T-helper 22 cell (primary cell): ENCODE measurements at regions not wholly inside any gene's neighbourhood (a gene's known extent, or its start where the extent isn't known, plus 50 kb on each side); places are given as distances from the start of the nearest gene placed in this dataset.
"Not testable (repeated sequence)": the region's sequence is repeated elsewhere in the genome, so short reads cannot be mapped to it uniquely, and the experiment has no call there.

Experiments
- DNase-seq: peaks from one replicate; pipeline ENCODE4 v3.0.0-alpha.2; 2020; ENCODE audit warnings: low read depth

DNA sequence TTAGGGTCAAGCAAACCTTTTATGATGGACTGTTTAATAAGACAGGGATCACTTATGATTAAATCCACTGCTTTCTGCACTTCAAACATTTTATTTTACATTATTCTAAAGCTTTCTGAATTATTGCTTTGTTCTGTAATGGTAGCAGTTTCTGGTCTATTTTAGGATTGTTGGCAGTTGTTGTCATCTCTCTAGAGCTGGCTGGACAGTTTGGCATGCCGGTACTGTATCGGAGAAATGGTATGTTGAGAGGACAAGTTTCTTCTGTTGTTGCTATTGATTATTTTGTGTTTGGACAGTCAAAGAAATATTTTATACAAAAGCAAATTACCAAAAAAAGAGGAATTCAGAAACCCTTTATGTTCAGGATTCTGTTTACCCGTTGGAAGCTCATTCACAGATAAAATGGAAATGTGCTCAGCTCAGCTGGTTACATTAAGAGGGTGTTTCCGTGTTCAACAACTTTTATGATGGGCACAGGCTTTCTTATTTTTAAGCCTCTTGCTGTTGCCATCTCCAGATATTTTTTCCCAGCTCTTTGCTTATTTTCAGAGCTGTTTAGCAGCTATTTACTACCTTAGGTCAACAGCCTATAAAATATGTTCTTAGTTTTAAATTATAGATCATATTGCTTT is 214.6 kb upstream of the IGFBP7 start:
- DNase-seq = no peak

DNA sequence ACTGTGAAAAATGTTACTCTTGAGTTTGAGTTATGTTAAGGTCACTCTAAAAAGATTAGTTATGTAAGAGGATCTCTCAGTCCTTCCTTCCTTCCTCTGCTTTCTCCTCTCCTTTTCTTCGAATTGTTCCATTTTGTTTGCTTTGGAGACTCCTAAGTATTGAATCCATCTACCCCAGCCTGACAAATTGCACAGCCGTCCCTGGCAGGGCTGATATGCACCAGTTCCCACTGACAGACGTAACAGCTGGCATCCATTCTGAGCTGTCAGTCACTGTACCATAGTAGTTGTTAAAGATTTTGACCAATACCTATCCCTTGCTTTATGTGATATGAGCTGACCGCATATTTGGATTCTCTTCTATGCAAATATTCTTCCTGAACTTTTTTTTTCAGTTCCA is 210.7 kb upstream of the IGFBP7 start:
- no peak for DNase-seq

DNA sequence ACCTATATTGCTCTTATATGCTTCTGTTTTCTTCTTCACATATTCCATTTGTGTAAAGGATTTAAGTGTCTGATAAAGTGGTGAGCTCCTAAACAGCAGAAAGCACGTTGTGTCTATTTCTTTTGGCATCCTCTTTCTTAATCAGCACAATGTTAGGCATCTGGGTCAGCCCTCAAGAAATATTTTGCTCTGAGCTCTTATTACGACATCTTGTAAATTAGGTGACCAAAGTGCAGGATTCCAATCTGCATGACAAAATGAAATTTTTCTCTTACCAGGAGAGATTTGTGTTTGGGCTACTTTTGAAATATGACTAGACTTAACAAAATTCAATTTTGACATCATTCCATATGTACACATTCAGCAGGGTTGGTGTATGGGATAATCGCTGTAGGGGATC is 210.0 kb upstream of the IGFBP7 start:
- DNase-seq = no peak

DNA sequence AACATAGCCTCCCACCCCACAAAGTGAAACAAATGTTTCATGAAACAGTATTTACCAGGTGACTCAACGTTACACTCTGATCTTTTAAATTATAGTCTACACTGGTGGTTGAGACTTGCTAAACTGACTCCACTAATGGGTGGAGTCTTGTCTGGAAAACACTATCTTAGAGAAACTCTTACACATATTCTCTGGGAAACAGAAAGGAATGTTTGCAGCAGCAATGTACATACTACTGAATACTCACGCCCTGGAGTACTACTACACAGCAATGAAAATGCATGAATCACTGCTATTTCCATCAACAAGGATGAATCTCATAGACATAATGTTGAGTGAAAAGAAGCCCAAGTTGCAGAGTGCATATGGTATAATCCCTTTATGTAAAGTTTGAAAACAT is 208.5 kb upstream of the IGFBP7 start:
- DNase-seq = no peak

DNA sequence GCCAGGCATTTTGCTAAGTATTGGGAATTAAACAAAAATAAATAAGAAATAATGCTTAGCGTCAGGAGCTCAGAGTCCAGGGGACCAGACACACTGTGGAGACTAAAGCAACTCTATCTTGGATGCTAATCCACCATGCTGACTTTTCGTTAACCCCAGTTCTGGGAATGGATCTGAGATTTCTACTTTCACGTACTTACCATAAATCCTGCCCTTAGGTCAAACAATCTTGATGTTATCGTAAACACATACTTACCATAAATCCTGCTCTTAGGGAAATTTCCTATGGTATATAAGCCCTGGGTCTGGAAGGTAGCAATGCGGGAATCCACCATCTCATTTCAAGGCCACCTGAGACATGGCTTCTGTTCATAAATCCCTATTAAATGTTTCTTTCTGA is 204.5 kb upstream of the IGFBP7 start:
- DNase-seq = no peak

DNA sequence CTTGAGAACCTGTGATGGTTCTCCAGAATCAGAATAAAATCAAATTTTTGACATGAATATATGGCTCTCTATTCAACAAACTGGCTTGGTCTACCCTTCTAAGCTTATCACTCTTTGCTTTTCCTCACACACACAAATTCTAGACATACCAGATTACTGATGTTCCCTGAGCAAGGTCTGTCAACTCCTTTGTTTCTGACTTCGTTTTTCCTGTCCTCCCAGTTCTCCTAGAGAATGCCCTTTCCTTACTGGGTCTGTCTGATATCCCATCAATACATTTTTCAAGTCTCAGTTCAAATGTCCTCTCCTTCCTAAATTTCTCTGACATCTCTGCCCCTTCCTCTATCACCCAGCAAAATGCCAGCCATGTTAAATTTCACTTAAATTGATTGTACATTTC is 202.1 kb upstream of the IGFBP7 start:
- DNase-seq = no peak

DNA sequence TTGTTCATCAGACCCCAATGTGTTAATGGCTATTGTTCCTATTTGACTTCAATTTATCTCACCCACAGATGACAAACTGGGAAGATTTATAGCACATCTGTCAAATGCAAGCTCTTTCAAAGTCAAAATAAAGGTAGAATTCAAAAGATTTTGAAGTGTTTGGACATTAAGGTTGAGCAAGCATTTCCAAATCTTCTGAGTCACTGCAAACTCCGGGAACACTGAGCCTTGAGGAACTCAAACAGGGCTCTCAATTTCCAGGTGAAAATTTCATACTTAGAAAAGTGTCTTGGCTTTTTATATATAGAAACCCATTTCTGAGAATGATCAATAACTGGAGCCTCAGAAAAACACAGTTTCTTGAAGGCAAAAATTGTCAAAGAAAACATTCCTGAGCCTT is 199.5 kb upstream of the IGFBP7 start:
- no peak for DNase-seq

DNA sequence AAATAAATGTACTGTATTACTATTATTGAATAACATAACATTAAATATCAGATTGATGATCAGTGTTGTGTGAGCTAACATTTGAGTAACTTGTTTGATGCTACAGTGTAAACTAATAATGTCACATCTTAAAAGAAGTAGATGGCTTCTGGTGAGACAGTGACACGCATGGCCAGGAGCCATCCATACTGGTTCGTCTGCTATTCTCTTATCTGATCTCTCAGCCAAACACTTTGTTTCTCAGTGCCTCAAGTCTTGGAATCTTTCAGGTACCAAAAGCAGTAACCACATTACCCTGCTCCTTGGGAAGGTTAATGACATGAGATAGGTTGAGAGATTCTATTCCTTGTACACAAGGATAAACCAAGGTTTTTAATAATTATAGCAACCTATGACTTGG is 198.1 kb upstream of the IGFBP7 start:
- DNase-seq = no peak

DNA sequence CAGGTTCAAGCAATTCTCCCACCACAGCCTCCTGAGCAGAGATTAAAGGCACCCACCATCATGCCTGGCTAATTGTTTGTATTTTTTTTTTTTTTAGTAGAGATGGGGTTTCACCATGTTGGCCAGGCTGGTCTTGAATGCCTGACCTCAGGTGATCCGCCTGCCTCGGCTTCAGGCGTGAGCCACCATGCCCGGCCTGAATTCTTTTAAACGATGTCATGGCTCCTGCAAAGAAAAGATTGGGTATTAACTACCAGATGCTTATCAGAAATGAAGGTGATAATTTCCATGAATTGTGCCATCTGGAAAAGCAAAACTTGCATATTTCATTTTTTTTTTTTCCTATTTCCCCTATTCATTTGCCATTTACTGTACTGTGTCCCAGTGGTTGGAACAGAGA is 195.7 kb upstream of the IGFBP7 start:
- no peak for DNase-seq

DNA sequence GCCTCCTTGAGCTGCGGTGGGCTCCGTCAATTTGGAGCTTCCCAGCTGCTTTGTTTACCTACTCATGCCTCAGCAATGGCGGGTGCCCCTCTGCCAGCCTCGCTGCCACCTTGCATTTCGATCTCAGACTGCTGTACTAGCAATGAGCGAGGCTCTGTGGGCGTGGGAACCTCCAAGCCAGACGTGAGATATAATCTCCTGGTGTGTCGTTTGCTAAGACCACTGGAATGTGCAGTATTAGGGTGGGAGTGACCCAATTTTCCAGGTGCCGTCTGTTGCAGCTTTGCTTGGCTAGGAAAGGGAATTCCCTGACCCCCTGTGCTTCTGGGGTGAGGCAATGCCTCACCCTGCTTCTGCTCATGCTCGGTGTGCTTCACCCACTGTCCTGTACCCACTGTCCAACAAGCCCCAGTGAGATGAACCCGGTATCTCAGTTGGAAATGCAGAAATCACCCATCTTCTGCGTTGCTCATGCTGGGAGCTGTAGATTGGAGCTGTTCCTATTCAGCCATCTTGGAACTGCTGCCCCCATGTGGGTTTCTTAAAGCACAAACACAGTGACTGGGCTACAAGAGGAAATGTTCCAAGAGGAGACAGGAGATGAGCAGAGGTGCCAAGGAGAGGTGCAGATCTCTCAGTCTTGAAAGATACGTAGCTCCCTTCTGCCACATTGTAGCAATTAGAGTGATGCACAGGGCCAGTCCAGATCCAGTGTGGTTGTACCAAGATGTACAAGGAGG is 193.0 kb upstream of the IGFBP7 start:
- DNase-seq = no peak

DNA sequence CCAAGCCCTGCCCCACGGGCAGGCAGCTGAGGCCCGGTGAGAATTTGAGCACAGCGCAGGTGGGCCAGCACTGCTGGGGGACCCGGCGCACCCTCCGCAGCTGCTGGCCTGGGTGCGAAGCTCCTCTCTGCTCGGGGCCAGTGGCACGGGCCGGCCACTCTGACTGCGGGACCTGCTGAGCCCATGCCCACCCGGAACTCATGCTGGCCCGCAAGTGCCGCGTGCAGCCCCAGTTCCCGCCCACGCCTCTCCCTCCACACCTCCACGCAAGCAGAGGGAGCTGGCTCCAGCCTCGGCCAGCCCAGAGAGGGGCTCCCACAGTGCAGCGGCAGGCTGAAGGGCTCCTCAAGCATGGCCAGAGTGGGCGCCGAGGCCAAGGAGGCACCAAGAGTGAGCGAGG is 190.1 kb upstream of the IGFBP7 start:
- not testable (repeated sequence) for DNase-seq

DNA sequence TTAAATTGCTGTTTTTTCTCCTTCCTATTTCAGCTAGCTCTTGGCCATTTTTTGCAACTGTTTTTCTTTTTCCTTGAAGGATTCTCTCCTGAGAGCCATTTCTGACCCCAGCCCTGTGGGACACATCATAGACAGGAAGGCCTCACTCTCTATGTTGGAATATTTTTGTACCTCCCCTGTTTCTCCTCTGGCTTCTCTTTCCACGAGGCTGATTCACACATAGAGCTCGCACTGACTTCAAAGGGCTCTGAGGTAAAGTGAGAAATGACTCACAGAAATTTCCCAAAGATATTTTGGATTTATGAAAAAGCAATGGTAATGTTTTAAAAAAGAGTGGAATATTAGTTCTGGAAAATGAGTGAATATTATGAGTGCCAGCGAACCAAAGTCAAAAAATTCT is 181.7 kb upstream of the IGFBP7 start:
- DNase-seq = no peak

DNA sequence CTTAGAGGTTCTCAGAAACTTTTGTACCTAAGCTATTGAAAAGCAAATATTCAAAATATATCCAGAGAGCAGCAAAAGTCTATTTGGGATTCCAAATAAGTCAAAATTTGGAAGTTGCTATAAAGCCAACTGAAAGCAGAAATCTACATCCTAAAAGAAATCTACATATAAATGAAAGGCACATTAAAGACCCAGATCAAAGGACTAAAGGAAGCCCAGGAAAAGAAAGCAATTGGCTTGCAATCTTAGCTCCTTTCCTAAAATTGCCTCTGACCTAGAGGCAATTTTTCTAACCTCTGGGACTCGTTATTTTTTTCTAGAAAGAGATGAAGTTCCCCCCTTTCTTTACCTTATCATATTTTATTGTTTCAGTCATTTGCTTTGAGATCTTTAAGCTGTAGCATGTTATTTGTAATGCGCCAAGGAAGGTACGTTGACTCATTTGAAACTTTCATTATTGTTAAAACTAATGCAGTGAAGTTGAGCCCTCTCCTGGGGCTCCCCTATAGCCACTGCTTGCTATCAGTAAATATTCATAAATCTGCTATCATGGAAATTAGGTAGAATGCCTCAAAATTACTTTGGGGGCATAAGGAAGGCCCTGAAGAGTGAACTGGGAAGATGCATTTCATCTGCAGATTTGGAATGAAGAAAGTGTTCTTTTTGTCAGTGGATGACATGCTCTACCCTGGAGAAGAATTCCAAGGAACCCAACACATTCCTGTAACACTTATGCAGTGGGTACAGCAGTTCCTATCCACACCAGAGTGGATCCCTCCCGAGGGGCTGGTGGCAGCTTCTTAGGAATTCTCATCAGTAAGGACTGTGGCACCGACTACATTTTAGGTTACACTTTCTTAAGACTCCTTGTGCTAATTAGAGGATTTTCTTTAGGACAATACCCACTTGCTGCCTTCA is 177.8 kb upstream of the IGFBP7 start:
- no peak for DNase-seq

DNA sequence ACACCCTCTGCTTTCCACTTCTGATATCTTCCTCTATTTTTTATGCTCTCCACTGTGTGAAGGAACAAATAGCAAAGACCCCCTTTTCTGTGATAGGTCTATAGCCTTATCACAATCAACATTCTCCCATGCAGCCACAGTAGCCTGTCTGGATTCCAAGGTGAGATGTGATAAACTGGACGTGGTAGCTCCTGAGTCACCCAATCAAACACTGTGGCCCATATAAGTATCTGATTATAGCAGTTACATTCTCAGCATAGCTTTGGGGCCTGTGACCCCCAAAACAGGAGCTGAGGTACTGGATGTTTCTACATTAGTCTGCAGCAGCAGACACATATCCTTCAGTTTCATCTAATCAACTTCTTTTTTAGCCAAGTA is 172.7 kb upstream of the IGFBP7 start:
- no peak for DNase-seq

DNA sequence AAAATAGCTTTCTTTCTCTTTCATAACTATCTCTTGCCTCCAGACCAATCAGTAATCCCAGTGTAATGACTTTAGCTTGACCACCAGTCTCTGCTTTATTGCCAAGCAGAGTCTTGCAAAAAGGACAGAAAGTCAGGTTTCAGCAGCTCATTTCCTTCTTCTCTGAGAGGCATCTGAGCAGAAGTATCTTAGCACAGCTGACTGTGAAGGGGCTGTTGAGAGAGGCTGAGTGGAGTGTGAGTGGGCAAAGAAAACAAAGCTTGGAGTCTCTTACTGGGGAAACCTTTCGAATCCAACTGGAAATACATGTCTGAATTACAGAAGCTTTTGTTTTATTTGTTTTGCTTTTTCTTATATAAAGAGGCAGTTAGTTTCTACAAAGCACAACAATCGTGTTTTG is 170.3 kb upstream of the IGFBP7 start:
- no peak for DNase-seq

DNA sequence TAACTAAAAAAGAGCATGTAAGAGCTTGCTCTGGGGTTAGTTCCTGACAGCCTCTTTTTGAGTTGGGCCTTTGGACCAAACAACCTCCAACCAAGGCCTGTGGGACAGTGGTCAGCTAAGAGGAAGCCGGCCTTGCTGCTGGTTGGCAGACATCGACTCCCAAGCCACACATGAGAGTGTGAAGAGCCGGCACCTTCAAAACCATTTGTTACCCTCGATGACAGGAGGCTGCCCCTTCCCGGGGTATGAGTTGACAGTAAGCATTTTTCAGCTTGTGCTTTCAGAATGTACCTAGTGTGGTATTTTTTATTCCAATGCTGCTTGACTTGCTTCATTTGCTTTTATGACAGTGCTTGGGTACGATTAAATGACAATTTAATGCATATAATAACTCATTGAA is 168.6 kb upstream of the IGFBP7 start:
- no peak for DNase-seq

DNA sequence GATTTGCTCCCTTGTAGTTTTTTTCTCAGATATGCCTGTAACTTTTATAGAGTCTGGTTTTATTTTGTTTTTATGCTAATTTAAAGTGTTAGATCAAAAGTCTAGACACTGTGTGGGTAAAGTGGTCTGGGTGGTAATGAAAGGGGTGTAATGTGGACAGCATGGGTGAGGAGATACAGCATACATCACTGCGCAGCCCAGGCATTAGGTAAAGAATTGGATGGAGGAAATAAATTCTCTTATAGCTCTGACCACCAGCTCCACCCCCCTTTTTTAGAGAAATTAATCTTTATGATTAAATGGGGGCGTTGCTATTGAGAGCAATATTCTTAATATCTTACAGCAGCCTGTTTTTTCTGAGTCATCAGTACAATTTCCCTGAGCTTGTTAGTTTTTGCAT is 163.9 kb upstream of the IGFBP7 start:
- DNase-seq = no peak

DNA sequence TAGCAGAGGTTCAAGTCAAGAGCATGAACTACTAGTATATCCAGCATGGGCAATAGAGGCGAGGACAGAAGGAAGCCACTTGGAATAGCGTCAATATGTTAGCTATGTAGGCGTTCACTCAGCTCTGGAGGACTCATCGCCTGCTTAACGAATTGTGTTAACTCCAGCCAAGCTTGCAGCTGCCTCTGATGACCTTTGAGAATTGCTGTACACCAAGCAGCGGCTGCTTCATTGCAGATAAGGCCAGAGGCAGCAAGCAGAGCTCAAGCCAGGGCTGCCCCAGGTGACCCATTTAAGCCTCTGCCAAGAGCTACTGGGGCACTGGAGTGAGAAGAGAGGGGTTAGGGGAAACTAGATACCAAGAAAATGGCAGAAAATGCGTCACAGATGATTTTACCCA is 160.2 kb upstream of the IGFBP7 start:
- no peak for DNase-seq

DNA sequence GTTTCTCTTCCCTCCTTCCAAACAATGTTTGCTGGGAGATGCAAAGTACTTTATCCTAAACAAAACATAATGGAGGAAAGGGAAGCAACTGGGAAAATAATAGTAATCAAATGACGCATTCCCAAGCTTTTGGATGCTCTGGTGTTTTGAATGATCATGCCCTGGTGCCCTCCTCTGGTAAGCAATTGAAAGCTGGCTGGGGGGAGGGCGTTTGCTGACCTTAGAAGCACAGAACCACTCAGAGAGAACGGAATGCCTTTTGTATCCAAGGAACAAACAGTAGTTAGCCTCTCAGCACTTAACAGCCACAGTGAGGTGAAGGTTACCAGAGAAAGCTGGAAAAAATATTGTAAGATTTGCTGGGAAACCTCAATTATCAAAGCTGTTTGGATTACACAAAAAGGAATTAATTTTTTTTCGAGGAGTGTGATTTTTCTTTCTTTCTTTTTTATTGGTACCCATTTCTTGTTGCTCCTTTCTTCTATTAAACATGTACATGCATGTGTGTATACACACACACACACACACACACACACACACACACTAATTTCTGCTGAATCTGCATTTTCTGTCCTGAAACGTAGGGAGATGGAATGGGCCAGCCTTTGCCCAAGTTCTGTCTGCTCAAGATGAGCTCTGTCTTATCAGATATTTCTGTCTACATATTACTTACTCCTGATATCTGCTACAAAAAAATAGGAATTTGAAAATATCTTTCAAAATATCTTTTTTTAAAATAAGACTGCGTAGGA is 155.8 kb upstream of the IGFBP7 start:
- no peak for DNase-seq

DNA sequence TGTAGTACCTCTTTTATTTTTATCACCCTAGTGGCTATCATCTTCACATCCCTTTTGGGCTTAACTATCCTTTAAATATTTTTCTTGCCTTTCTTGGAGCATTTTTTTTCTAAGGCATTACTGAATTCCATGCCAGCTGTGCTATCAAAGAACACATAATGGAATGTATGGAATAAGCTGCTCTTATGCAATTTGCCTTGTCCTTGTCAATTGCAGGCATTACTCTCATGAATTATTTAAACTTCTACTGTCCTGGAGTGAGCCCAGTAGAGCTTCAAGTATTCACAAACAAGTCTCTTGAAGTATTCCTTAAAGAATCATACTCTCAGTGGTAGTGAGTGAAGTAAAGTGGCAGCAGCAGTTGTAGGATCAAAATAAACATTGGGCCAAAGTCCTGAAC is 144.6 kb upstream of the IGFBP7 start:
- DNase-seq = no peak

DNA sequence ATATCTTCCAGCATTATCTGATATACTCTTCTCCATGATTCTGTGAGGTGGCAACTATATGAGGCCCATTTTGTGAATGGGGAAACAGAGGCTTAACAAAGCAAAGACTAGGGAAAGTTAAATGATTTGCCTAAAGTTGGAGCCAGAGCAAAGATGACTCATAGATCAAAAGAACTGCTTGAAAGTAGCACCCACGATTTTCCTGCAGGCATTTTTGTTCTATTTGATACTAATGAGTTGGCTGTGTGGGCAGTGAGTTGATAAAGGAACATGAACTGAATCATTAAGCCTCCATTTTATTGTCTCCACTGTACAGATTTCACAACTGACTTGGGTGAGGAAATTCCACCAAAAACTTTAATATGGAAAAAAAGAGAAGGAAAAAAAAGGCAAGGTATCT is 138.9 kb upstream of the IGFBP7 start:
- no peak for DNase-seq

DNA sequence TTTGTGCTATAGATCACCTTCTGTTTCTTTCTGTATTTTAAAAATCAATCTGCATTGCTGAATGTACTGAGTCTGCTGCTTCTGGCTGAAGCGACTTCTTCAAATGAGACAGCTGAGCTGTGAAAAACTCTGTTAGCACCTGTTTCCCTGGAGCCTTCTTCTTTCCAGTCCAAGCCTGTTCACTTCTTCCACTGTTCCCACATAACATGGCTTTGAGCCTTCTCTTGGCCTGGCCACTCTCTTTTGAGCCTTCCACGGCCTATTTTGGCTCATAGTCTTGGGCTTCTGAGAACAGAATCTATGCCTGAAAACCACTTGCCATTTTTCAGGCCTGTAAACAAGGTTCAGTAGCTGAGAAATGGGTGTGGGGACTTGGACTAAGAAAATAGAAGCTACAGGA is 132.9 kb upstream of the IGFBP7 start:
- DNase-seq = no peak
